Astrocyte (in vitro differentiated cells and primary cell): ENCODE measurements at regions not wholly inside any gene's neighbourhood (a gene's known extent, or its start where the extent isn't known, plus 50 kb on each side); places are given as distances from the start of the nearest gene placed in this dataset.

Source experiments
- DNase-seq: peaks from one replicate; pipeline ENCODE4 v3.0.0-alpha.2; 2010; ENCODE audit warnings: low read depth
- FAIRE-seq: peaks from 2 replicates; lab custom pipeline; 2011; peaks lifted over from hg19 to GRCh38; lab: Jason Lieb, UNC
- H2AFZ ChIP-seq: 2 replicates; pipeline ENCODE4 v1.6.0; 2012; ENCODE audit warnings: low read depth, low read length, inconsistent platforms
- H3K27ac ChIP-seq: 2 replicates; pipeline ENCODE4 v1.5.1; 2011; ENCODE audit warnings: low read depth, low read length, inconsistent platforms
- H3K27me3 ChIP-seq: 2 replicates; pipeline ENCODE4 v1.6.0; 2011; ENCODE audit warnings: low read length, inconsistent platforms; ENCODE audit not compliant: insufficient read depth
- H3K36me3 ChIP-seq: 2 replicates; pipeline ENCODE4 v1.5.1; 2011; ENCODE audit warnings: low read length, inconsistent platforms; ENCODE audit not compliant: insufficient read depth
- H3K4me1 ChIP-seq: 2 replicates; pipeline ENCODE4 v1.5.1; 2011; ENCODE audit warnings: low read length, inconsistent platforms; ENCODE audit not compliant: insufficient read depth
- H3K4me2 ChIP-seq: 2 replicates; pipeline ENCODE4 v1.6.0; 2012; ENCODE audit warnings: low read length, inconsistent platforms
- H3K4me3 ChIP-seq: 2 replicates; pipeline ENCODE4 v1.5.1; 2011; ENCODE audit warnings: low read depth, mild to moderate bottlenecking, low read length, inconsistent platforms; ENCODE audit not compliant: insufficient read depth
- H3K79me2 ChIP-seq: 2 replicates; pipeline ENCODE4 v1.6.0; 2012; ENCODE audit warnings: mild to moderate bottlenecking, low read length, inconsistent platforms; ENCODE audit not compliant: insufficient read depth
- H3K9ac ChIP-seq: 2 replicates; pipeline ENCODE4 v1.6.0; 2012; ENCODE audit warnings: mild to moderate bottlenecking, low read length, inconsistent platforms
- H3K9me3 ChIP-seq: 2 replicates; pipeline ENCODE4 v1.5.1; 2012; ENCODE audit warnings: low read depth, mild to moderate bottlenecking, low read length, inconsistent platforms; ENCODE audit not compliant: insufficient read depth
- H4K20me1 ChIP-seq: 2 replicates; pipeline ENCODE4 v1.6.0; 2012; ENCODE audit warnings: low read length, inconsistent platforms; ENCODE audit not compliant: insufficient read depth
- H3K27ac Mint-ChIP-seq: one replicate; pipeline ENCODE4 v1.8.0; 2021; ENCODE audit warnings: mild to moderate bottlenecking, mixed read lengths; ENCODE audit not compliant: unreplicated experiment
- H3K27me3 Mint-ChIP-seq: one replicate; pipeline ENCODE4 v1.8.0; 2021; ENCODE audit warnings: low read depth, mixed read lengths; ENCODE audit not compliant: unreplicated experiment
- H3K36me3 Mint-ChIP-seq: one replicate; pipeline ENCODE4 v1.8.0; 2021; ENCODE audit warnings: low read depth, mixed read lengths; ENCODE audit not compliant: unreplicated experiment
- H3K4me1 Mint-ChIP-seq: one replicate; pipeline ENCODE4 v1.8.0; 2021; ENCODE audit warnings: low read depth, mixed read lengths; ENCODE audit not compliant: unreplicated experiment
- H3K4me3 Mint-ChIP-seq: one replicate; pipeline ENCODE4 v1.8.0; 2021; ENCODE audit warnings: mild to moderate bottlenecking, moderate library complexity, mixed read lengths; ENCODE audit not compliant: unreplicated experiment
- H3K9me3 Mint-ChIP-seq: one replicate; pipeline ENCODE4 v1.8.0; 2021; ENCODE audit warnings: mild to moderate bottlenecking, mixed read lengths; ENCODE audit not compliant: unreplicated experiment
- CTCF ChIP-seq: IDR thresholded peaks from 2 replicates; pipeline ENCODE4 v1.5.1; 2011; ENCODE audit warnings: low read depth, mild to moderate bottlenecking, inconsistent platforms, low read length, moderate library complexity; ENCODE audit not compliant: insufficient read depth
- EZH2 ChIP-seq: IDR thresholded peaks from 2 replicates; pipeline ENCODE4 v1.6.1; 2012; ENCODE audit warnings: mild to moderate bottlenecking, low read length, inconsistent platforms; ENCODE audit not compliant: insufficient read depth

- H3K9me3 Mint-ChIP-seq, result no peaks in the 10 kb centered on the region
- no peaks in the 10 kb centered on the region for H3K4me1 ChIP-seq
- no peak for FAIRE-seq
Measured at GRCh38 chr2:12347066-12347493, 369.7 kb upstream of the TRIB2 start.

DNA sequence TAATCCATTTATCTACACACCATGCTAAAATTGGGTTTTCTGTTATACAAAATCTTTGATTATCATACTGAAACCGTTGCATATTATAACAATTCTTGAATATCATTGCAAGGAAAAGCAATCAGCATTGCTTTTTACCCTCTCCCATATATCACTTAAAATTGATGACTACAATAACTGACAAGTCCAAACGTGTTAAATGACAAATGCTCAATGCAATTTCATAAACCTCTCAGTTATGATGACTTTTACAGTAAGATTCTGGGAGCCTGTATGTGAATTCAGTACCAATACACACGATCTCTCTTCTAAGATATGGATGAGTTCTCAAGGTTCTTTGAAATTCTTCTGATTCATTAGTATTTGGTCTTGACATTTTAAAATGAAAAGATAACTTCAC, 368.5 kb upstream of the TRIB2 start:
- peaks cover 11% of the 10 kb centered on the region for H3K4me1 Mint-ChIP-seq
- H3K4me3 Mint-ChIP-seq, result no peak overlapping the region
- FAIRE-seq, result no peak
- Histone ChIP-seq H3K4me1 (no peaks in the 10 kb centered on the region), H4K20me1 (no peaks in the 10 kb centered on the region), H3K9ac (no peak overlapping the region), H3K9me3 (no peaks in the 10 kb centered on the region), H2AFZ (no peak overlapping the region), H3K36me3 (no peaks in the 10 kb centered on the region), H3K27ac (no peak overlapping the region), H3K4me2 (no peak overlapping the region), H3K4me3 (no peak overlapping the region), H3K79me2 (no peaks in the 10 kb centered on the region), H3K27me3 (no peaks in the 10 kb centered on the region)
- H3K9me3 Mint-ChIP-seq, result no peaks in the 10 kb centered on the region
- no peak overlapping the region for H3K27ac Mint-ChIP-seq
- H3K27me3 Mint-ChIP-seq, result no peaks in the 10 kb centered on the region
- DNase-seq, result no peak
- TF ChIP-seq CTCF (no peak), EZH2 (no peak)
- no peaks in the 10 kb centered on the region for H3K36me3 Mint-ChIP-seq

More at GRCh38 chr2:12347066-12347493, 369.7 kb upstream of the TRIB2 start:
- Mint-ChIP-seq H3K4me3 (no peak overlapping the region), H3K27me3 (no peaks in the 10 kb centered on the region), H3K4me1 (peaks cover 12% of the 10 kb centered on the region), H3K36me3 (no peaks in the 10 kb centered on the region), H3K27ac (no peak overlapping the region)
- no peaks in the 10 kb centered on the region for H3K27me3 ChIP-seq
- no peak overlapping the region for H2AFZ ChIP-seq
- H3K9ac ChIP-seq, result no peak overlapping the region
- no peaks in the 10 kb centered on the region for H3K9me3 ChIP-seq
- peak; percentile 62 for DNase-seq
- no peak overlapping the region for H3K27ac ChIP-seq
- no peak overlapping the region for H3K4me2 ChIP-seq
- H3K4me3 ChIP-seq, result no peak overlapping the region
- H4K20me1 ChIP-seq, result no peaks in the 10 kb centered on the region
- no peaks in the 10 kb centered on the region for H3K79me2 ChIP-seq
- no peaks in the 10 kb centered on the region for H3K36me3 ChIP-seq
- TF ChIP-seq CTCF (no peak), EZH2 (no peak)

DNA sequence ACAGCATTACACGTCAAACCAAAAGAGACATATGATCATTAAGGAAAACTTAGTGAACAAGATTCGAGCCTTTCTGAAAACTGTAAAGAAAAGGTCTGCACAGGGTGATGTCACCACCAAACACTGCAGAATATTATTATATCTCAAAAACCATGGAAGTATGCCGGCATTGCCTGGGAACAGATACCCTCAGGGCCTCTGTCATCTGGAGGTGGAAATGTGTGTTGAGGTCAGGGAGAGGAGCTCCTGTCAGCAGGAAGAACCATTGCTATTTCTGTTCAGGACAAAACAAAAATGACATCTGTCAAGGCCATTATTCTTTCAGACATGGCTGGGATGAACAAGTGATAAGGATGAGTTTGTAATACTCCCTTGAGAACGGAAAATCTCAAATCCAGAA, 365.9 kb upstream of the TRIB2 start:
- H3K27ac Mint-ChIP-seq, result peak overlapping the region; percentile 48
- no peak overlapping the region for H3K27ac ChIP-seq
- H3K9me3 ChIP-seq, result no peaks in the 10 kb centered on the region
- H3K36me3 Mint-ChIP-seq, result no peaks in the 10 kb centered on the region
- no peak overlapping the region for H3K4me3 Mint-ChIP-seq
- no peak overlapping the region for H3K4me3 ChIP-seq
- peaks cover 4% of the 10 kb centered on the region for H3K9me3 Mint-ChIP-seq
- no peak overlapping the region for H2AFZ ChIP-seq
- no peaks in the 10 kb centered on the region for H3K27me3 ChIP-seq
- no peaks in the 10 kb centered on the region for H3K4me1 ChIP-seq
- no peaks in the 10 kb centered on the region for H4K20me1 ChIP-seq
- TF ChIP-seq CTCF (no peak), EZH2 (no peak)
- no peak for FAIRE-seq
- H3K79me2 ChIP-seq, result no peaks in the 10 kb centered on the region
- DNase-seq, result no peak
- H3K36me3 ChIP-seq, result no peaks in the 10 kb centered on the region
- H3K27me3 Mint-ChIP-seq, result no peaks in the 10 kb centered on the region
- no peak overlapping the region for H3K4me2 ChIP-seq
- H3K9ac ChIP-seq, result no peak overlapping the region
- peaks cover 11% of the 10 kb centered on the region for H3K4me1 Mint-ChIP-seq
